GM21423 (cell line): ENCODE measurements at regions not wholly inside any gene's neighbourhood (a gene's known extent, or its start where the extent isn't known, plus 50 kb on each side); places are given as distances from the start of the nearest gene placed in this dataset.
"Not testable (repeated sequence)": the region's sequence is repeated elsewhere in the genome, so short reads cannot be mapped to it uniquely, and the experiment has no call there.

ENCODE experiments used
- ATAC-seq: cut with Tn5 transposase; IDR thresholded peaks from one replicate; pipeline ENCODE4 v1.9.1; 2021; ENCODE audit warnings: mild to moderate bottlenecking, moderate library complexity; ENCODE audit not compliant: unreplicated experiment

GRCh38 chr2:18267501-18267900 is 293.0 kb downstream of the RDH14 start:
- no peak for ATAC-seq

DNA sequence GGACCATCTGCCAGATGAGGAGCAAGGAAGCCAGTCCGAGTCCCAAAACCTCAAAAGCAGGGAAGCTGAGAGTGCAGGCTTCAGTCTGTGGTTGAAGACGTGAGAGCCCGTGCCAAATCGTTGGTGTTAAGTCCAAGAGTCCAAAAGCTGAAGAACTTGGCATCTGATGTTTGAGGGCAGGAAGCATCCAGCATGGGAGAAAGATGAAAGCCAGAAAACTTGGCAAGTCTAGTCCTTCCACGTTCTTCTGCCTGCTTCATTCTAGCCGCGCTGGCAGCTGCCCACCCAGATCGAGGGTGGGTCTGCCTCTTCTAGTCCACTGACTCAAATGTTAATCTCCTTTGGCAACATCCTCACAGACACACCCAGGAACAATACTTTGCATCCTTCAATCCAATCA is 293.8 kb downstream of the RDH14 start:
- ATAC-seq: not testable (repeated sequence)

DNA sequence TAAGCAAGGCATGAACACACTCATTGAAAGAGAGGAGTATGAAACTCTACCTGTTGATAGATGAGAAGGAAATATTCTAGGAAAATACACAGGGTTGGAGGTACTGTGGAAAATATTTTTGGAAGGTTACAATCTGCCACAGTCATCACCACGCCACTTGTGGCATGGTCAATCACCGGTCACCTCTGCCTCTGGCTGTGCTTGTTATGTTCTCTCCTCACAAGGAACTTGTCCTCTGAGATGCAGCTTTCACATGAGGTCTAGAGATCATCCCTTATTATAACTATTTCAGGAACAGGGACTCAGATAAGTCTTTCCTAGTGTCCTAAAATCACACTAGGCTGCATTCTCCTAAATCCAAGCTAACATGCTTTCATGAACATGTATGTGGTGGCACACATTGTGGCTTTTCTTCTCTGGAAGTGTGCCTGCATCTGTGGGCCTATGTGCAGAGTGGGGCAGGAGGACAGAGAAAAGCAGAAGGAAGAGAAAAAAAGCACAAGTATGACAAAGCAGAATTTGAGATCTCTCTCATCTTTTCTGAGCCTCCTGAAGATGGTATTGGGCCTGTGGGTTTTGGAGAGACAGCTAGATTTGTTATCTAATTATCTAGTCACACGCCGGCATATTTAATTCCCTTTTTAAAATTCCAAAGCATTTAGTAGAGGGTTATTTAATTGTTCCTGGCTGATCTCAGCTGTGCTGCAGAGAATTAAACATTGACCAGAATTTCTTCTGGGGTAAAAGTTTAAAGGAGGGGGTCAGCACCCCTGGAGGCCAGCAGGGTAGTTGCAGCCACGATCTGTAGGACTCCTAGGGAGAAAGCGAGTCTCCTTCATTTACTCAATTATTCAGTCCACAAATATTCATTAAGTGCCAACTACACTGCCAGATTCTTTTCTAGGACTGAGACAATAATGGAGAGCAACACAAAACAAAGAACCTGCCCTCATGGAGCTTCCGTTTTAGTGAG is 294.6 kb downstream of the RDH14 start:
- no peak for ATAC-seq

DNA sequence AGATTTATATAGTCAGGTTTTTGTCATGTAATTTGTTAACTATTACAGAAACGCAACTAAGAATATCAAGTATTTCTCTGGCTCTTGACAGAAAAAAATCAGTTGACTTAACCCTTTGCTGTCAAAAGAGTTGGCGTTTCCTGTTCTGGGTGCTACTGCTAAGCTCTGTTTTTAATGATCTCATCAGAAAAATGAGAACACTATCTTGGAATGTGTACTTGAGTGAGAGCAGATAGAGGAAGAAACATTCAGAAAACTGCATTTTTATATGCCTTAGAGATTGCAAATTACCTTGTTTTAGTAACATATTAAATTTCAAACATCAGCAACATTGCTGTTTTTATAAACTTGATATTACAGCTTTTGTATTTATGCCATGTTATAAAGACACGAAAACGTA is 297.9 kb downstream of the RDH14 start:
- ATAC-seq: no peak

GRCh38 chr2:18253686-18254197 is 306.7 kb downstream of the RDH14 start:
- ATAC-seq: no peak

DNA sequence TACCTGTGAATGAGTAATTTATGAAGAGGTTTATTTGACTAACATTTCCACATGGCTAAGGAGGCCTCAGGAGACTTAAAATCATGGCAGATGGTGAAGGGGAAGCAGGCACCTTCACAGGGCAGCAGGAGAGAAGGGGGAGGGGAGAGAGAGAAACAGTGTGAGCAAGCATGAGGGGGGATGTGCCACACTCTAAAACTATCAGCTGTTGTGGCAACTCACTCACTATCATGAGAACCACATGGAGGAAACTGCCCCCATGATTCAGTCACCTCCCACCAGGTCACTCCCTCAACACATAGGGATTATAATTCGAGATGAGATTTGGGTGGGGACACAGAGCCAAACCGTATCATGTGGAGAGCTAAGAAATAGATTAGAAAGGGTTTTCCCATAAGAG is 309.0 kb downstream of the RDH14 start:
- ATAC-seq: no peak

DNA sequence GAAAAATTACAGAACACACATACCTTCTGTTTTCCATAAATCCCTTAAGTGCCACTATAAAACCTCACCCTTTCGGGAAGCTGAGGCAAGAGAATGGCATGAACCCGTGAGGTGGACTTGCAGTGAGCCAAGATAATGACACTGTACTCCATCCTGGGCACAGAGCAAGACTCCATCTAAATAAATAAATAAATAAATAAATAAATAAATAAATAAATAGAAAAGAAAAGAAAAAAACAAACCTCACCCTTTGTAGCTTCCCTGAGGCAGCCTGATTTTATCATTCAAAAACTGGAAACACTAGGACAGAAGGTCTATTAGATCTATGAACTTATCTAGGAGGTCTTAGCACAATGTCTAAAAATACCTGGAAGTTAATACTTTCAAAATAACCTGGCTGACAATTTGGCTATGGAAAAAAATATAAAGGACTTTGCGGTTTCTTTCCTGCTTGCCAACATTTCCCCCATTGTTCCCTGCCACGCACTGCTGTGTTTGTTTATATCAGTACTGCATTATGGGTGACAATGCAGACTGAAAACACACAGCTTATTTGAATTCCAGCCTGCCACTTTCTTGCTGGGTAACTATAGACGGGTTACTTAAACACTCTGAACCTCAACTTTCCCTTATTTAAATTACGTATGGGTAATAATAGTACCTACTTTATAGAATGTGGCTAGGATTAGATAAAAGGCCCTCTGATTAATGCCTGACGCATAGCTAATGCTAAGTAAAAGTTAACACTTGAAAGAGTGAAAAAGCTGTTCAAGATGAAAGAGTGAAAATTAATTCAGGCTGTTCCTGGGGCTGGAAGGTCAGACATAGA is 313.0 kb downstream of the RDH14 start:
- ATAC-seq: no peak

DNA sequence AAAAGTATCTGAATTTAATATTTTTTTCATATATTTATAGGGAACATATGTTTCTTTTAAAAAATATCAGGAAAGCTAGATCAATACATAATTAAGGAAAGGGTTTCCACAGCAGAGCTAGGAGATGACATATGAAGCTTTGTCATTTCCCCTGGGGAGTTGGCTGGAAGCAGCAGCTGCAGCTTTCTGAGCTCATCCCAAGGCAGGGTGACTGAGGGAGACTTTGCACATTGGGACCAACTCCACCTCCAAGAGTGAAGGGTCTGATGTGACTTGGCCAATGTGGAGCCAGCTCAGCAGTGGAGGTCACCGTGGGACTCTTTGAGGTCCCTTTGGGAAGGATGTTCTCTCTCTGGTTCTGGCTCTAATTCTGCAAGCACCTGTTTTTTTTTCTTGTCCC is 315.1 kb downstream of the RDH14 start:
- ATAC-seq: no peak

DNA sequence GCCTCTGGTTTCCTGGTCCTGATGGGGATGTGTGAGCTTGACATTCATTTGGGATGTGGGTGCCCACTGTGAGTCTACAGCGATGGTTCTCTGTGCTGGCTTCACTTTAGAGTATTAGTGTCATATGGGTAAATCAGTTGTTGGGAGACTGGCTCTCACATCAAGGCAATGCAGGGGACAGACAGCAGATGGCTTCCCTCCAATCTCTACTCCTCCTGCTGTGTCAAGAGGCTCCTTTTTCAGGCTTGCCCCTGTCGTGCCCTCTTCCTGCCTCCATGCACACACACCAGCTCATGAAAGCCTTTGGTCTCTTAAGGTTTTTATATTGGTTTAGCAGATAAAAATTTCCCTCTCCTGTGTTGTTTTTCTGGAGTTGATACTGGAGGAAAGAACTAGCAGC is 315.6 kb downstream of the RDH14 start:
- no peak for ATAC-seq

GRCh38 chr2:18243816-18244215 is 316.6 kb downstream of the RDH14 start:
- no peak for ATAC-seq

DNA sequence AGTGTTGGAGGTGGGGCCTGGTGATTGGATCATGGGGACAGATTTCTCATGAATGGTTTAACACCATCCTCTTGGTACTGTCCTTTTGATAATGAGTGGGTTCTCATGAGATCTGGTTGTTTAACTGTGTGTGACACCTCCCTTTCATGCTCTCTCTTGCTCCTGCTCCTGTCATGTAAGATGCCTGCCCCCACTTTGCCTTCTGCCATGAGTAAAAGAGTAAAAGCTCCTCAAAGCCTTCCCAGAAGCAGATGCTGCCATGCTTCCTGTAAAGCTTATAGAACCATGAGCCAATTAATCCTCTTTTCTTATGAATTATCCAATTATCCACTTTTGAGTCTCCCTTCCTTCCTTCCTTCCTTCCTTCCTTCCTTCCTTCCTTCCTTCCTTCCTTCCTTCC is 317.7 kb downstream of the RDH14 start:
- ATAC-seq: no peak

- no peak for ATAC-seq
These were observed 322.2 kb downstream of the RDH14 start for GRCh38 chr2:18238209-18238608.

DNA sequence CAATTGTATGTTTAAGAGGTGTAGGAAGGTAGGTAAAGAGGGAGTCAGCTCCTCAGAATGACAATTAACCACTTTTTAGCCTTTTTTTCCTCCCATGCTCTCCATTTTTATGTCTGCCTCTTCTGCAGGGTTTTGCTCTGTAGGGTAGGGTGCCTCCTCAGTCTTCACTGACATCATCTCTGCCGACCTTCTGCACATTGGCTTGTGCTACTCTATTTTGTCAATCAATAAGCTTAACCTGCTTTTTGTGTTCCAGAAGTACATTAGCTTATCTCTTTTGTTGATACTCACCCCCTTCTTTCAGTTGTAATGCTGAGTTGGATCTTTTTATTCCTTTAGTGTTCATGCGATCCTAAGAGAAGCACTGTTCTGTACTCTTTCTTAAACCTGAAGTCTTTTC is 323.2 kb downstream of the RDH14 start:
- no peak for ATAC-seq

DNA sequence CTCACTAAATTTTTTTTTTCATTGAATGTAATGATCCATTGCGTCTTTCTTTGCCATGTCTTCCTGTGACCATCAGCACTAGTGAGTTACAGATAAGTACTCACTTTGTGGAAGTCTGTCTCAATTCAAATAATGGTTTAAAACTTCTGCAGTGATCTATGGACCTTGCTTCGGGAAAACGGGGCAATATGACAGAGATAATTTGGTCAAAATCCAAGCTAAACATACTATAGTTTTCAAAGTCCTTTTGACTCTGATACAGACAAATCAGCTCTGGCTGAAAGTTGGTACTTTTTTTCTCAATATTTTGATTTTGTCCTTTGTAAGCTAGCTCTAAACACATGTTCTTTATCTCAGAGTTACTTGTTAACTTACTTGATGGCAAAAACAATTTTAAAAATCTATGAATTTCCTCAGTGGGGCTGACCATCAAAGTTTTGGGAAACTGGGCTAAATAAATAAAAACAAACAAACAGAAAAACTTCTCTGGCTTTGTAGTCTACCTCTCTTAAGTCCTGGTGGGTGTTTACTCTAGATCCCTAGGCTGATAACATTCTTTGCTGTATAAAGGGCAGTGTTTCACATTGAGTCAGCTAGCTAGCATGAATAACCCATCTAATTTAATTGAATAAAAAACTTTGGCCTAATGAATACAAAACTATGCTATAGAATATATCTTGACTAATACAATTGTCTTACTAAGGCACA is 327.6 kb downstream of the RDH14 start:
- no peak for ATAC-seq

DNA sequence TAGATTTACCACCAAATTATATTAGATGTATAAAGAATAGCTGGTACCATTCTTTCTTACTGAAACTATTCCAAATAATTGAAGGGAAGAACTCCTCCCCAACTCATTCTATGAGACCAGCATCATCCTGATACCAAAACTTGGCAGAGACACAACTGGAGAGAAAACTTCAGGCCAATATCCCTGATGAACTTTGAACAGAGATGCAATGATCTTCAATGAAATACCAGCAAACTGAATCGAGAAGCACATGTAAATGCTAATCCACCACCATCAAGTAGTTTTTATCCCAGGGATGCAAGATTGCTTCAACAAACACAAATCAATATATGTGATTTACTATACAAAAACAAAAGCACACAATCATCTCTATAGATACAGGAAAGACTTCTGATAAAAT is 329.8 kb downstream of the RDH14 start:
- no peak for ATAC-seq

GRCh38 chr2:18219676-18220075 is 340.8 kb downstream of the RDH14 start:
- no peak for ATAC-seq

DNA sequence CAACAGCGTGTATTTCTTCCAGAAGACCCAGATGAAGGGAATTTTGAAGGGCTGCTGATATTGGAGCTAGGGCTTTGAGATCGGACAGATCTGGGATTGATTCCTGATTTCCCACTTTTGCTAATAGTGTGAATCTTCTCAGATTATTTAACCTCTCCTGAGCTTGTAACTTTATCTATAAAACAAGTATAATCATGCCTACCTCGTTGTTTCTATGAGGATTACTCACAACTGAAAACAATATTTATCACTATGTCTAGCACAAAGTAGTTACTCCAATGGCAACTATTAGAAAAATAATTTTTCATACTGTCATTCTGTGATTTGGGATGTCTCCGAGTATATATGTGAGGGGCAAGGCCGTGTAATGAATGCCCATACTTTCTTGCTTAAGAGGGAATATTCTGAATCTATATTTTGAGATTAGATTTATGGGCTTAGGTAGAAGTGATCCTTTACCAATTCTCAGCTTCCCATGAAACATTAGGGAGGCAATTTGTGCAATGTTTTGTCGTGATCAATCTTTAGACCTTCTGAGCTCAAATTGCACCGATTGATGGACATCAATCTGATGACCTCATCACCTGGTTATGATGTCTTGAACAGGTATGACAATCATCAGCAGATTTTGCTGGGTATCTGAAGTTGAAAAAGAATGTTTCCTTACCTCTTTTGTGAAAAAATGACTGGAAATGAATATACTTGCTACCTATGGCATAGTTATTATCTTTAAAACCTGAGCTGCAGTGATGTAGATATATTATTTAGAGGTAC is 339.9 kb downstream of the KCNS3 start:
- no peak for ATAC-seq

GRCh38 chr2:18214936-18215335 is 336.5 kb downstream of the KCNS3 start:
- no peak for ATAC-seq

DNA sequence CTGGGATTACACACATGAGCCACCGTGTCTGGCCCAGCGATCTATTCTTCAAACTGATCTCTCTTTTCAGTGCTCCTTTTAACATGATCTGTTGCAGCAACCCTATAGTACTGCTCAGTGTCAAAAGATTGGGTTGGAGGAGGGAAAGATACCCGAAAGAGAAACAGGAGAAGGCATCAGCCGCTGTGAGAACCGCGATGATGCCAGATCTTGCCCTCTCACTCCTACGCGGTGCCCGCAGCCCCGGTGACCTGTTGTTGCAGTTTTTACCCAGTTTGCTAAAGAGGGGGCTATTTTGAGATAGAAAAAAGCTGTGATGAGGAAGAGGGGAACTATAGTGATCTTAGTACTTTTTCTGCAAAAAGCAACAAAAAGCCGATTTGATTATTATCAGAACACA is 335.5 kb downstream of the KCNS3 start:
- no peak for ATAC-seq

- ATAC-seq: no peak
These were observed 331.6 kb downstream of the KCNS3 start for GRCh38 chr2:18209934-18210639.
